ENCODE measurements at regions not wholly inside any gene's neighbourhood (a gene's known extent, or its start where the extent isn't known, plus 50 kb on each side); places are given as distances from the start of the nearest gene placed in this dataset.
A peak's percentile ranks its signal among the peaks of the same experiment; 100 is the strongest.
"Not testable (repeated sequence)": the region's sequence is repeated elsewhere in the genome, so short reads cannot be mapped to it uniquely, and the experiment has no call there.

DNA sequence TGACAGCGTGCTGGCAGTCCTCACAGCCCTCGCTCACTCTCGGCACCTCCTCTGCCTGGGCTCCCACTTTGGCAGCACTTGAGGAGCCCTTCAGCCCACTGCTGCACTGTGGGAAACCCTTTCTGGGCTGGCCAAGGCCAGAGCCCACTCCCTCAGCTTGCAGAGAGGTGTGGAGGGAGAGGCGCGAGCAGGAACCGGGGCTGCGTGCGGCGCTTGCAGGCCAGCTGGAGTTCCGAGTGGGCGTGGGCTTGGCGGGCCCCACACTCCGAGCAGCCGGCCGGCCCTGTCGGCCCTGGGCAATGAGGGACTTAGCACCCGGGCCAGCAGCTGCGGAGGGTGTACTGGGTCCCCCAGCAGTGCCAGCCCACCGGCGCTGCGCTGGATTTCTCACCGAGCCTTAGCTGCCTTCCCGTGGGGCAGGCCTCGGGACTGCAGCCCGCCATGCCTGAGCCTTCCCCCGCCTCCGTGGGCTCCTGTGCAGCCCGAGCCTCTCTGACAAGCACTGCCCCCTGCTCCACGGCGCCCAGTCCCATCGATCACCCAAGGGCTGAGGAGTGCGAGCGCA is 722.0 kb downstream of the KLHL13 start:
- H3K27ac ChIP-seq; H3K4me3 ChIP-seq; in situ Hi-C loops (cut with MboI; ENCODE audit: low pct_unique_long_range_greater_than_20kb in 2 of 9, low sequenced_read_pairs in 9 of 9, unreplicated experiment in 9 of 9); H3K4me1 ChIP-seq (replicated peaks in 1 of 2); ATAC-seq (replicated peaks in 6 of 8): not testable (repeated sequence)
- whole genome bisulfite sequencing, 10 experiments, result 43% methylated on average over 7 of the region's 33 CpGs; no CpG with 5 or more reads in 9 of the 10 experiments

DNA sequence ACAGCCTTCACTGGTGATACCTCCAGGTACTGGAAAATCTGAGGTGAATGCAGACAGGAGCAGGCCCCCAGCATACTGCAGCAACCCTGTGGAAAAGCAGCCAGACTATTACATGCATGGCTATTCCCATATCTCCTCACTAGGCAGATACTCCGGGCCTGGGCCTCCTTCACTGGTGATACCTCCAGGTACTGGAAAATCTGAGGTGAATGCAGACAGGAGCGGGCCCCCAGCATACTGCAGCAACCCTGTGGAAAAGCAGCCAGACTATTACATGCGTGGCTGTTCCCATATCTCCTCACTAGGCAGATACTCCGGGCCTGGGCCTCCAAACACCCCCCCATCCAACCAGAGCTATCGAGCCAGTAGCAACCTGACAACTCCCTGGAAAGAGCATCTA is 724.2 kb downstream of the KLHL13 start:
- H3K4me3 ChIP-seq; ATAC-seq (replicated peaks in 6 of 8); in situ Hi-C loops (cut with MboI; ENCODE audit: low pct_unique_long_range_greater_than_20kb in 2 of 9, low sequenced_read_pairs in 9 of 9, unreplicated experiment in 9 of 9); H3K4me1 ChIP-seq (replicated peaks in 1 of 2); H3K27ac ChIP-seq: not testable (repeated sequence)
- WGBS, 10 experiments, result 80% methylated on average over 1 of the region's 5 CpGs; no CpG with 5 or more reads in 9 of the 10 experiments

DNA sequence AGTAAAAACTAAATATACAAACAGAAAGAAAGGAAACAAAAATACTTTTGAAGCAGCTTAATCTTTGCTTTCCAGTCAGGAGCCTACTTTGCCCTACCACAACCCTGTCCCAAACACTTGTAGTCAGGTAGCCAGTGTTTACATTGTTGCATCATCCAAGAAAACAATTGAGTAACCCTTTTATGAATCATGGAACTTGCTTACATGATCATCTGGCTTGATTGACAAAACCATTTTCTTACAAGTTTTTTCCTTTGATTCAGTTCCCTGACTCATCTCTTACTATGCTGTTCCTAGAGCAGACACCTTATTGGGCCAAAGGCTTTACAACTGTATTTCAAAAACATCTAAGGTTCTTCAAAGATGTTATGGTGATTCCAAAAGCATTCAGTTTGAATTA is 740.1 kb downstream of the KLHL13 start:
- H3K4me3 ChIP-seq, result no peak overlapping the region
- H3K27ac ChIP-seq, result no peak overlapping the region
- H3K4me1 ChIP-seq (replicated peaks in 1 of 2), result no peaks in the 10 kb centered on the region
- ATAC-seq (replicated peaks in 6 of 8), result no peak
- in situ Hi-C loops (cut with MboI; ENCODE audit: low pct_unique_long_range_greater_than_20kb in 2 of 9, low sequenced_read_pairs in 9 of 9, unreplicated experiment in 9 of 9), result no loop called here

- in situ Hi-C loops (cut with MboI; ENCODE audit: low pct_unique_long_range_greater_than_20kb in 2 of 9, low sequenced_read_pairs in 9 of 9, unreplicated experiment in 9 of 9), result no loop called here
- H3K4me3 ChIP-seq, result no peak overlapping the region
- H3K27ac ChIP-seq, result no peak overlapping the region
- ATAC-seq (replicated peaks in 6 of 8), result no peak
- no peaks in the 10 kb centered on the region for H3K4me1 ChIP-seq (replicated peaks in 1 of 2)
- WGBS, 10 experiments, result 0 to 100% (median 46%) methylated on average over 1 of the region's 1 CpG; no CpG with 5 or more reads in 6 of the 10 experiments
Measured at GRCh38 chrX:117335209-117335608, 781.4 kb downstream of the KLHL13 start.

- Histone ChIP-seq H3K27ac (no peak overlapping the region), H3K4me1 (replicated peaks in 1 of 2) (peaks cover 10 to 11% of the 10 kb centered on the region in 2 donors), H3K4me3 (no peak overlapping the region)
- in situ Hi-C loops (cut with MboI; ENCODE audit: low pct_unique_long_range_greater_than_20kb in 2 of 9, low sequenced_read_pairs in 9 of 9, unreplicated experiment in 9 of 9), result no loop called here
- peak in 5 of 8 experiments; percentile 69 to 97 (median 95) for ATAC-seq (replicated peaks in 6 of 8)
- 0 to 8% methylated on average over 1 of the region's 1 CpG; no CpG with 5 or more reads in 8 of the 10 experiments for WGBS, 10 experiments
Measured at GRCh38 chrX:117327373-117327772, 789.2 kb downstream of the KLHL13 start.

GRCh38 chrX:117325706-117326105 is 790.9 kb downstream of the KLHL13 start:
- Histone ChIP-seq H3K4me1 (replicated peaks in 1 of 2) (peaks cover 10 to 11% of the 10 kb centered on the region in 2 donors), H3K27ac (no peak overlapping the region), H3K4me3 (no peak overlapping the region)
- in situ Hi-C loops (cut with MboI; ENCODE audit: low pct_unique_long_range_greater_than_20kb in 2 of 9, low sequenced_read_pairs in 9 of 9, unreplicated experiment in 9 of 9), result no loop called here
- no peak for ATAC-seq (replicated peaks in 6 of 8)
- 88% methylated on average over 2 of the region's 3 CpGs; no CpG with 5 or more reads in 9 of the 10 experiments for WGBS, 10 experiments

GRCh38 chrX:117305168-117305766 is 811.3 kb downstream of the KLHL13 start:
- Histone ChIP-seq H3K4me3 (no peak overlapping the region), H3K27ac (no peak overlapping the region), H3K4me1 (replicated peaks in 1 of 2) (no peaks in the 10 kb centered on the region)
- no peak for ATAC-seq (replicated peaks in 6 of 8)
- WGBS, 10 experiments, result 60% methylated on average over 2 of the region's 4 CpGs; no CpG with 5 or more reads in 9 of the 10 experiments
- in situ Hi-C loops (cut with MboI; ENCODE audit: low pct_unique_long_range_greater_than_20kb in 2 of 9, low sequenced_read_pairs in 9 of 9, unreplicated experiment in 9 of 9), result no loop called here

- WGBS, 10 experiments, result 0 to 100% (median 60%) methylated on average over 1 of the region's 1 CpG; no CpG with 5 or more reads in 5 of the 10 experiments
- no peak overlapping the region for H3K4me3 ChIP-seq
- in situ Hi-C loops (cut with MboI; ENCODE audit: low pct_unique_long_range_greater_than_20kb in 2 of 9, low sequenced_read_pairs in 9 of 9, unreplicated experiment in 9 of 9), result no loop called here
- no peaks in the 10 kb centered on the region for H3K4me1 ChIP-seq (replicated peaks in 1 of 2)
- ATAC-seq (replicated peaks in 6 of 8), result no peak
- no peak overlapping the region for H3K27ac ChIP-seq
Measured at GRCh38 chrX:117301086-117301485, 815.5 kb downstream of the KLHL13 start.

GRCh38 chrX:117291760-117292159 is 824.9 kb downstream of the KLHL13 start:
- Histone ChIP-seq H3K4me3 (no peak overlapping the region), H3K27ac (no peak overlapping the region), H3K4me1 (replicated peaks in 1 of 2) (no peaks in the 10 kb centered on the region)
- in situ Hi-C loops (cut with MboI; ENCODE audit: low pct_unique_long_range_greater_than_20kb in 2 of 9, low sequenced_read_pairs in 9 of 9, unreplicated experiment in 9 of 9), result no loop called here
- ATAC-seq (replicated peaks in 6 of 8), result no peak
- WGBS, 10 experiments, result 9 to 83% (median 28%) methylated on average over 1 of the region's 1 CpG; no CpG with 5 or more reads in 6 of the 10 experiments

GRCh38 chrX:117274965-117275364 is 812.2 kb upstream of the CT83 start:
- H3K4me1 ChIP-seq (replicated peaks in 1 of 2), result no peaks in the 10 kb centered on the region
- no peak for ATAC-seq (replicated peaks in 6 of 8)
- WGBS, 10 experiments, result 0 to 94% (median 49%) methylated on average over 1 to 3 of the region's 4 CpGs; no CpG with 5 or more reads in 7 of the 10 experiments
- H3K27ac ChIP-seq, result no peak overlapping the region
- in situ Hi-C loops (cut with MboI; ENCODE audit: low pct_unique_long_range_greater_than_20kb in 2 of 9, low sequenced_read_pairs in 9 of 9, unreplicated experiment in 9 of 9), result no loop called here
- H3K4me3 ChIP-seq, result no peak overlapping the region
